ENCODE measurements at regions not wholly inside any gene's neighbourhood (a gene's known extent, or its start where the extent isn't known, plus 50 kb on each side); places are given as distances from the start of the nearest gene placed in this dataset.

- Histone ChIP-seq H4K20me1 (ENCODE audit: insufficient read depth, low read length) (no peaks in the 10 kb centered on the region), H3K27me3 (ENCODE audit: insufficient read depth, low read length) (no peaks in the 10 kb centered on the region), H3K4me1 (ENCODE audit: insufficient read depth, low read length) (no peaks in the 10 kb centered on the region), H3K9me3 (ENCODE audit: low read depth, low read length) (no peaks in the 10 kb centered on the region), H3K4me2 (ENCODE audit: insufficient read depth, low read length) (no peak overlapping the region), H2AFZ (ENCODE audit: low read length) (no peak overlapping the region), H3K79me2 (ENCODE audit: insufficient read depth, low read length) (no peaks in the 10 kb centered on the region), H3K36me3 (ENCODE audit: insufficient read depth, low read length) (no peaks in the 10 kb centered on the region), H3K27ac (ENCODE audit: low read depth, low read length) (no peak overlapping the region), H3K4me3 (ENCODE audit: insufficient read depth, low read length) (no peak overlapping the region)
- TF ChIP-seq CTCF (IDR thresholded peaks at IDR 0.05; ENCODE audit: extremely low read depth, low read depth, low read length): no peak
- DNase-seq (ENCODE audit: insufficient read length, low spot score, missing footprints): no peak
Measured at GRCh38 chr12:128047266-128048060, 219.5 kb upstream of the TMEM132C start.

- TF ChIP-seq CTCF (IDR thresholded peaks at IDR 0.05; ENCODE audit: extremely low read depth, low read depth, low read length): no peak
- Histone ChIP-seq H3K4me2 (ENCODE audit: insufficient read depth, low read length) (no peak overlapping the region), H3K27me3 (ENCODE audit: insufficient read depth, low read length) (no peaks in the 10 kb centered on the region), H3K9me3 (ENCODE audit: low read depth, low read length) (no peaks in the 10 kb centered on the region), H3K36me3 (ENCODE audit: insufficient read depth, low read length) (no peaks in the 10 kb centered on the region), H3K4me1 (ENCODE audit: insufficient read depth, low read length) (no peaks in the 10 kb centered on the region), H3K27ac (ENCODE audit: low read depth, low read length) (no peak overlapping the region), H2AFZ (ENCODE audit: low read length) (no peak overlapping the region), H3K79me2 (ENCODE audit: insufficient read depth, low read length) (no peaks in the 10 kb centered on the region), H4K20me1 (ENCODE audit: insufficient read depth, low read length) (no peaks in the 10 kb centered on the region), H3K4me3 (ENCODE audit: insufficient read depth, low read length) (no peak overlapping the region)
- DNase-seq (ENCODE audit: insufficient read length, low spot score, missing footprints): no peak
Measured at GRCh38 chr12:128052331-128052730, 214.6 kb upstream of the TMEM132C start.

GRCh38 chr12:128052777-128053176 lies 214.2 kb upstream of the TMEM132C start:
- Histone ChIP-seq H3K4me3 (ENCODE audit: insufficient read depth, low read length) (no peak overlapping the region), H3K27me3 (ENCODE audit: insufficient read depth, low read length) (no peaks in the 10 kb centered on the region), H3K9me3 (ENCODE audit: low read depth, low read length) (no peaks in the 10 kb centered on the region), H2AFZ (ENCODE audit: low read length) (no peak overlapping the region), H3K79me2 (ENCODE audit: insufficient read depth, low read length) (no peaks in the 10 kb centered on the region), H3K36me3 (ENCODE audit: insufficient read depth, low read length) (no peaks in the 10 kb centered on the region), H3K27ac (ENCODE audit: low read depth, low read length) (no peak overlapping the region), H4K20me1 (ENCODE audit: insufficient read depth, low read length) (no peaks in the 10 kb centered on the region), H3K4me2 (ENCODE audit: insufficient read depth, low read length) (no peak overlapping the region), H3K4me1 (ENCODE audit: insufficient read depth, low read length) (no peaks in the 10 kb centered on the region)
- TF ChIP-seq CTCF (IDR thresholded peaks at IDR 0.05; ENCODE audit: extremely low read depth, low read depth, low read length): no peak
- DNase-seq (ENCODE audit: insufficient read length, low spot score, missing footprints): no peak

- DNase-seq (ENCODE audit: insufficient read length, low spot score, missing footprints): no peak
- Histone ChIP-seq H3K4me1 (ENCODE audit: insufficient read depth, low read length) (no peaks in the 10 kb centered on the region), H3K4me3 (ENCODE audit: insufficient read depth, low read length) (no peak overlapping the region), H2AFZ (ENCODE audit: low read length) (no peak overlapping the region), H3K27me3 (ENCODE audit: insufficient read depth, low read length) (no peaks in the 10 kb centered on the region), H3K9me3 (ENCODE audit: low read depth, low read length) (no peaks in the 10 kb centered on the region), H3K4me2 (ENCODE audit: insufficient read depth, low read length) (no peak overlapping the region), H4K20me1 (ENCODE audit: insufficient read depth, low read length) (no peaks in the 10 kb centered on the region), H3K36me3 (ENCODE audit: insufficient read depth, low read length) (no peaks in the 10 kb centered on the region), H3K27ac (ENCODE audit: low read depth, low read length) (no peak overlapping the region), H3K79me2 (ENCODE audit: insufficient read depth, low read length) (no peaks in the 10 kb centered on the region)
- no peak for TF ChIP-seq CTCF (IDR thresholded peaks at IDR 0.05; ENCODE audit: extremely low read depth, low read depth, low read length)
Measured at GRCh38 chr12:128055567-128055966, 211.4 kb upstream of the TMEM132C start.
